GM12875 (cell line): ENCODE measurements at regions not wholly inside any gene's neighbourhood (a gene's known extent, or its start where the extent isn't known, plus 50 kb on each side); places are given as distances from the start of the nearest gene placed in this dataset.

Experiments
- H3K4me3 ChIP-seq: one replicate; pipeline ENCODE4 v1.5.1; 2011; ENCODE audit warnings: low read depth, low read length, control low read depth
- TF ChIP-seq, protein P1 (sequence below): IDR thresholded peaks from 2 replicates; pipeline ENCODE4 v1.5.1; 2011; ENCODE audit warnings: low read depth, mild to moderate bottlenecking, control low read depth, inconsistent platforms, low read length, moderate library complexity, borderline replicate concordance; ENCODE audit not compliant: insufficient read depth

DNA sequence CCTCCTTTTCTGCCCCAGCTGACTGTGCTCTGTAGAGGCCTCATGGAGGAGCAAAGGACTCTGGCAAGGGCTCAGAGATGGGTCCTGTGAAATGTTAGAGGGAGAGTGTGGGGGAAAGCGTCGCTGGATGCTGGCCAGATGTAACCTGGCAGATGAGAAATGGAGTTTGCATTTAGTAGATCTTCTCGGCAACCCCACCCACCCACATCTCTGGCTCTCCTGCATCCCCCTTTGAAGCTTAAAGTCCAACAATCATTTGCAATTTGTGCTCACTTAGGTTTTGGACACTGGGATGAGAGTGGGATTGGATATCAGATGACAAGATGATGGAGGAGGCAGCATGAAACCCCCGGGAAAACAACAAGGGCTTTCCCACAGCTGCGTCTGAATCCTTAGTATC, 523.6 kb upstream of the MCTP2 start:
- no peak overlapping the region for H3K4me3 ChIP-seq
- TF ChIP-seq, protein P1, sequence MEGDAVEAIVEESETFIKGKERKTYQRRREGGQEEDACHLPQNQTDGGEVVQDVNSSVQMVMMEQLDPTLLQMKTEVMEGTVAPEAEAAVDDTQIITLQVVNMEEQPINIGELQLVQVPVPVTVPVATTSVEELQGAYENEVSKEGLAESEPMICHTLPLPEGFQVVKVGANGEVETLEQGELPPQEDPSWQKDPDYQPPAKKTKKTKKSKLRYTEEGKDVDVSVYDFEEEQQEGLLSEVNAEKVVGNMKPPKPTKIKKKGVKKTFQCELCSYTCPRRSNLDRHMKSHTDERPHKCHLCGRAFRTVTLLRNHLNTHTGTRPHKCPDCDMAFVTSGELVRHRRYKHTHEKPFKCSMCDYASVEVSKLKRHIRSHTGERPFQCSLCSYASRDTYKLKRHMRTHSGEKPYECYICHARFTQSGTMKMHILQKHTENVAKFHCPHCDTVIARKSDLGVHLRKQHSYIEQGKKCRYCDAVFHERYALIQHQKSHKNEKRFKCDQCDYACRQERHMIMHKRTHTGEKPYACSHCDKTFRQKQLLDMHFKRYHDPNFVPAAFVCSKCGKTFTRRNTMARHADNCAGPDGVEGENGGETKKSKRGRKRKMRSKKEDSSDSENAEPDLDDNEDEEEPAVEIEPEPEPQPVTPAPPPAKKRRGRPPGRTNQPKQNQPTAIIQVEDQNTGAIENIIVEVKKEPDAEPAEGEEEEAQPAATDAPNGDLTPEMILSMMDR = no peak

DNA sequence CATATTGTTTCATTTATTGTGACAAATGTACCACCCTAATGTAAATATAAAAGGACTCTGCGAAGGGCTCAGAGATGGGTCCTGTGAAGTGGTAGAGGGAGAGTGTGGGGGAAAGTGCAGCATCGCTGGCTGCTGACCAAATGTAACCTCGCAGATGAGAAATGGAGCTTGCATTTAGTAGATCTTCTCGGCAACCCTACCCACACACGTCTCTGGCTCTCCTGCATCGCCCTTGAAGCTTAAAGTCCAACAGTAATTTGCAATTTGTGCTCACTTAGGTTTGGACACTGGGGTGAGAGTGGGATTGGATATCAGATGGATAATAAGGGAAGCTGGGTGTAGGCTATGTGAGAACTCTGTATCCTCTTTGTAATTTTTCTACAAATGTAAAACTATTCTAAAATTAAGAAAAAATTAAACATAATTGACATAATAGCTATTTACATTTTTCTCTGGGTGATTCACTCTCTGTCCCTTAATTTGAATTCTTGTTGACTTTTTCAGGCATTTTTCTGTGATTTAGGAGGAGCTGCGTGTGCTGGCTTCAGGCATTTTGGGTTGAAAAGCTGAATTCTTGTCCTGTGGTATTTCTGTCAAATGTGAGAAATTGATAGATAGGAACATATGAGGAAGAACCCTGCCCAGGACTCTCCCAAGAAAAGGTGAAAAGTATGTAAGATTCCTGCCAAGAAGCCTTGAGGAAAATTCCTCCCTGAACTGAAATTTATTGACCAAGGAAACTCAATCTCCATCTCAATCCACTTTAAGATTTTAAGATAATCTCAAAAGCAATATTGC, 524.7 kb upstream of the MCTP2 start:
- TF ChIP-seq, protein P1 = no peak
- H3K4me3 ChIP-seq = no peak overlapping the region

DNA sequence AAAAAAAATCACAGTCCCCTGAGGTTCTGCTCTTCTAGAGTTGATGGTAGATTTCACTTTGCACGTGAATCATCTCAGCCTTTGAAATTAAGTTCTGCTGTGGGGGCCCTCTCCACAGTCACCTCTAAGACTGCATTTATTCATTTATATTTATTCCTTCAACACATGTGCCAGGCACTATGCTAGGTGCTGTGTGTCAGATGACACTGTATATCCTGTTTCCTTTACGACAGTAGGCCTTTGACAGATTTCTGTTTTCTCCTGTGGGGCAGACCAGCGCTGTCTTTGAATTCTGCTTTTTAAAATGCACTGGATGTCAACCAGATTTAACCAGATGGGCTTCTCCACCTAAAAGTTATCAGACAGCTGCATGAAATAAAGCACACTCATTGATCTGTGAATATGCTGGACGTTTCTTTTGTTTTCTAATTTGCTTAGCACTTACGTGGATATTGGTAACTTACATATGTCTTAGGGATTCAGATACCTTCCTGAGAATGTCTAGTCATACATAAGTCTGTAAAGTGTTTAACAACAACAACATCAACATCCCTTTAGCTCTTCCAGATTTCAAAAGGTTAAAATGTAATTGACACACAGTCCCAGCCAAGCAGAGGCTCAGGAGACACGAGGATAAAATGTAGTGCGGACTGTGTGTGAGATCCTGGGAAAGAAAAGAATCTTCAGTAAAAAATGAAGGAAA, 525.5 kb upstream of the MCTP2 start:
- H3K4me3 ChIP-seq = no peak overlapping the region
- TF ChIP-seq, protein P1 = no peak

DNA sequence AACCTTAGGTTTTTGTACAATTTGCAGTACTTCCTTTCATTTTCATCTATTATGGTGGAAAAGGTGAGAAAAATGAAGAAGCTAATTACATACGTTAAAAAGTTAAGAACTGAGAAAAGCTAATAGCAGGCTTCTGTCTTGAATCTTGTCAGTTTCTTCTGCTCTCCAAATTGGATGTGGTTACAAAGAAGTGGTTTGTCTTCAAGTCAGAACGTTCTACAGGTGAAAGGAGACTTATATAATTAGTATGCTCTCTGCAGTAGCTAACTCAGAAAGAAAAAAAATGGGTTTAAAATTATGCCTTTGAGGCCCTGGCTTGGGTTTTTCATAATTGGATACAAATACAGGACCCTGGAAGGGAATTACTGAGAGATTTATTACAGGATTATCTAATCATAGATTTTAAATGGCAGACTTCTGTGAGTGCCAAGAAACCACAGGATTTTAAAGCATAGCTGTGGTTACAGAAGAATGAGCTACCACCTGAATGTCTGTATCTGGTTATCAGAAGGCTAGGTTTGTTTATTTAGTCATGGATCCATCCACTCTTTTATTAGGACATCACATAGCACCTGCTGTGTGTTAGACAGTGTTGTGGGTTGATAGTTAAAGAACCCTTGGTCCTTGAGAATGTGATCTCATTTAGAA, 528.1 kb upstream of the MCTP2 start:
- TF ChIP-seq, protein P1 = no peak
- H3K4me3 ChIP-seq = no peak overlapping the region

DNA sequence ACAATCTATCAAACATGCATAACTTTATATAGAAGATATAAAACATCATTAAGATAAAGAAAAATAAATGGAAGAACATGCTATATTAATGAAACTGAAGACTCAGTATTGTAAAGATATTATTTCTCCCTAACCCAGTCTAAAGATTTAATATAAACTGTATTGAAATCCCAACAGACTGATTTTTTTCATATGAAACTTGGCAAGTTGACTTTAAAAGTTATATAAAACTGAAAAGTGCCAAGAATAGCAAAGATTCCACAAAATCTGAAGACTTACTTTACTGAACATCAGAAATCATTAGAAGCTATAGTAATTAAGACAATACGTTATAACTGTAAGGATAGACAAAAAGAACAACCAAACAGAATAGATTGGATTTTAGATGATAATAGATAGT, 531.3 kb upstream of the MCTP2 start:
- TF ChIP-seq, protein P1 = no peak
- H3K4me3 ChIP-seq = no peak overlapping the region

DNA sequence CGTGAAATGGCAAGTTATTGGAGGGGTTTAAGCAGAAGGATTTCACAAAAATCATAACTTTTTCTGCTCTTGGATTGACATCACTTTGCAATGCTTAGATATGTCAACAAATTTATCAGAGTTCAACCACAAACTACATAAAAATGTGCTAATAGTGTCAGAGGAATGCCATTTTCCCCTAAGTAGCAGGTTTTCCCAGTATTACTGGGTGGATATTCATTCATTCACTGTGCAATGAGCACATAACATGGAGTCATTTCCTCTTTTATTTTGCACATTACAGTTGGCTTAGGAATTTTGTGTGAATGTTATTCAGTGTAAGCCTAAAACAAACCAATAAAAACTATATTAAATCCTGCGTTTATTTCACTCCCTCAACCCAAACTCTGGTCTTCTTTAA, 537.3 kb upstream of the MCTP2 start:
- TF ChIP-seq, protein P1 = no peak
- H3K4me3 ChIP-seq = no peak overlapping the region
